ENCODE measurements at regions not wholly inside any gene's neighbourhood (a gene's known extent, or its start where the extent isn't known, plus 50 kb on each side); places are given as distances from the start of the nearest gene placed in this dataset.

GRCh38 chr4:16450724-16451123 is 224.5 kb upstream of the TAPT1 start:
- DNase-seq (ENCODE audit: low read depth), result peak; percentile 7
- no peak overlapping the region for H3K4me3 ChIP-seq (ENCODE audit: control insufficient read depth, low read depth, low read length)
- TF ChIP-seq, protein P1, sequence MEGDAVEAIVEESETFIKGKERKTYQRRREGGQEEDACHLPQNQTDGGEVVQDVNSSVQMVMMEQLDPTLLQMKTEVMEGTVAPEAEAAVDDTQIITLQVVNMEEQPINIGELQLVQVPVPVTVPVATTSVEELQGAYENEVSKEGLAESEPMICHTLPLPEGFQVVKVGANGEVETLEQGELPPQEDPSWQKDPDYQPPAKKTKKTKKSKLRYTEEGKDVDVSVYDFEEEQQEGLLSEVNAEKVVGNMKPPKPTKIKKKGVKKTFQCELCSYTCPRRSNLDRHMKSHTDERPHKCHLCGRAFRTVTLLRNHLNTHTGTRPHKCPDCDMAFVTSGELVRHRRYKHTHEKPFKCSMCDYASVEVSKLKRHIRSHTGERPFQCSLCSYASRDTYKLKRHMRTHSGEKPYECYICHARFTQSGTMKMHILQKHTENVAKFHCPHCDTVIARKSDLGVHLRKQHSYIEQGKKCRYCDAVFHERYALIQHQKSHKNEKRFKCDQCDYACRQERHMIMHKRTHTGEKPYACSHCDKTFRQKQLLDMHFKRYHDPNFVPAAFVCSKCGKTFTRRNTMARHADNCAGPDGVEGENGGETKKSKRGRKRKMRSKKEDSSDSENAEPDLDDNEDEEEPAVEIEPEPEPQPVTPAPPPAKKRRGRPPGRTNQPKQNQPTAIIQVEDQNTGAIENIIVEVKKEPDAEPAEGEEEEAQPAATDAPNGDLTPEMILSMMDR (conservative IDR thresholded peaks at IDR 0.05; ENCODE audit: control insufficient read depth, insufficient read depth, low read depth, low read length), result peak; percentile 27

- no peak for DNase-seq (ENCODE audit: low read depth)
- TF ChIP-seq, protein P1 (conservative IDR thresholded peaks at IDR 0.05; ENCODE audit: control insufficient read depth, insufficient read depth, low read depth, low read length), result no peak
Measured at GRCh38 chr4:16450031-16450430, 223.8 kb upstream of the TAPT1 start.

GRCh38 chr4:16449406-16449805 is 223.1 kb upstream of the TAPT1 start:
- TF ChIP-seq, protein P1 (conservative IDR thresholded peaks at IDR 0.05; ENCODE audit: control insufficient read depth, insufficient read depth, low read depth, low read length), result no peak

More at GRCh38 chr4:16450031-16450430, 223.8 kb upstream of the TAPT1 start:
- H3K4me3 ChIP-seq (ENCODE audit: control insufficient read depth, low read depth, low read length), result no peak overlapping the region

DNA sequence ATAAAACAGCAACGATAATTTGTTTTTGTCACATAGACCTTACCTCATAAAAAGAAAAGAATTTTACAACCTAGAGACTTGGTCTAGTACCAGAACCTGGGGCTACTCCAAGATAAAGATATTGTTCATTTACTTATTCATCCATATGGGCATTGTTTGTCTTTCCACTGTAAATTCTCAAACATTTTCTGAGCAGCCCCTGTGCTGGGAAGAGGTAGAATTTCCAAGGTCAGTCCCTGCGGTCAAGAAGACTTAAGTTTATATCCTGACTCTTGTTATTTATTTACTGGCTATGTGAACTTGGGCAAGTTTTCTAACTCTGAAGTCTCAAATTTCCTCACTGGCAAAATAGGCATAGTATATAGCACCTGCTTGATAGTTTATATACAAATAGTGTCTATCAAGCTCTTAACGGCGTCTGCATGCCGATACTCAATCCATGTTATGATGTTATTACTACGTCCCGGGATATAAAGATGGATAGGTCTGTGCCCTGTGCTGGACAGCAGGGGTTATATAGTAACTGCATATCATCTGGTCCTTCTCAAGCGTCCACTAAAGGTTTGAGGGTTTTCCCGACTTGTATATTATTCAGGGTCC is 222.1 kb upstream of the TAPT1 start:
- TF ChIP-seq, protein P1 (conservative IDR thresholded peaks at IDR 0.05; ENCODE audit: control insufficient read depth, insufficient read depth, low read depth, low read length), result no peak
- DNase-seq (ENCODE audit: low read depth), result no peak
- H3K4me3 ChIP-seq (ENCODE audit: control insufficient read depth, low read depth, low read length), result no peak overlapping the region

More at GRCh38 chr4:16449406-16449805, 223.1 kb upstream of the TAPT1 start:
- DNase-seq (ENCODE audit: low read depth), result no peak
- no peak overlapping the region for H3K4me3 ChIP-seq (ENCODE audit: control insufficient read depth, low read depth, low read length)

DNA sequence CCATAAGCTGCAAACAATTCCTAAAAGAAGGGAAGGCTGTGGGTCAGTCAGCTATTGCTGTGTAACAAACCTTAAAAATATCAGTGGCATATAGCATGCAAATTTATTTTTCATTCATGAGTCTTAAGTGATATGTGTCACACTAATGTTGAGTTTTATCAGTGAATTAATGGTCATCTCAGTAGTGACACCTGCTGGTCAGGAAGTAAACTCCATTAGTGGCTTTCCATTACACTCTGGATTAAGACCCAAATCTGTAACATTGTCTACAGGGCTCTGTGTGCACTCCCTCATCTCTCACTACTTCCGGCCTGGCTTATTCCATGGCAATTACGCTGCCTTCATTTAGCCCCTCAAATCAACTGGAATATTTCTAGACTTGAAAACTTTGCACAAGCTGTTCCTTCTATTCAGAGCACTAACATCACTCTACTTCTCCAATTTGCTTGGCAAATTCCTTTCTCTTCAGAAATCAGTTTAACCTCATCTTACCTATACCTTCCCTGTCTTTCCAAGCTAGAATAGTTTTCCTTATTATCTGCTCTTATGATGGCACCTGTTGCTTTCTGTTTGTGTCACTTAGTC is 217.3 kb upstream of the TAPT1 start:
- TF ChIP-seq, protein P1 (conservative IDR thresholded peaks at IDR 0.05; ENCODE audit: control insufficient read depth, insufficient read depth, low read depth, low read length), result peak; percentile 68
- H3K4me3 ChIP-seq (ENCODE audit: control insufficient read depth, low read depth, low read length), result no peak overlapping the region
- DNase-seq (ENCODE audit: low read depth), result peak; percentile 55

GRCh38 chr4:16442296-16442695 is 216.0 kb upstream of the TAPT1 start:
- no peak overlapping the region for H3K4me3 ChIP-seq (ENCODE audit: control insufficient read depth, low read depth, low read length)
- TF ChIP-seq, protein P1 (conservative IDR thresholded peaks at IDR 0.05; ENCODE audit: control insufficient read depth, insufficient read depth, low read depth, low read length), result no peak
- no peak for DNase-seq (ENCODE audit: low read depth)

Data from fibroblast of mammary gland (primary cell).